Daoy (cell line): ENCODE measurements at regions not wholly inside any gene's neighbourhood (a gene's known extent, or its start where the extent isn't known, plus 50 kb on each side); places are given as distances from the start of the nearest gene placed in this dataset.
A peak's percentile ranks its signal among the peaks of the same experiment; 100 is the strongest.
"Not testable (repeated sequence)": the region's sequence is repeated elsewhere in the genome, so short reads cannot be mapped to it uniquely, and the experiment has no call there.

Experiments
- DNase-seq: peaks from one replicate; pipeline ENCODE4 v3.0.0-alpha.2; 2015; ENCODE audit warnings: low read depth

DNA sequence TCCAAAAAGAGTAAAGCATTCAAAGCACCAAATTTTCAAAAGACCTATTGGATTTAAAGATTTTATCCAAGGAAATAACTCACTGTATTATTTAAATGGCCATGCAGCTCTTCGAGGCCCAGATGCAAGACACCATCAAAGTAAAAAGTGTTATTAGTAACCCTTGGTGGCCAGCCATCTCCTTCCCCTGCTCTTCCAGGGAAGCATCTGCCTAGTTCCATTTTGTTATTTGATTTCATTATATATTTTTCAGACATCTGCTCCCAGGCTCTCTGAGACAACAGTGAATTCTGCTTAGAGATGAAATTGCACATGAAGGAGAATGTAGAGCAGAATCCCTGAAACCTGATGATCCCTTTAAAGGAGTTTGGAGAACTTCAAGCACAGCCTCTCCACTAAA, 252.3 kb upstream of the TBX18 start:
- no peak for DNase-seq

DNA sequence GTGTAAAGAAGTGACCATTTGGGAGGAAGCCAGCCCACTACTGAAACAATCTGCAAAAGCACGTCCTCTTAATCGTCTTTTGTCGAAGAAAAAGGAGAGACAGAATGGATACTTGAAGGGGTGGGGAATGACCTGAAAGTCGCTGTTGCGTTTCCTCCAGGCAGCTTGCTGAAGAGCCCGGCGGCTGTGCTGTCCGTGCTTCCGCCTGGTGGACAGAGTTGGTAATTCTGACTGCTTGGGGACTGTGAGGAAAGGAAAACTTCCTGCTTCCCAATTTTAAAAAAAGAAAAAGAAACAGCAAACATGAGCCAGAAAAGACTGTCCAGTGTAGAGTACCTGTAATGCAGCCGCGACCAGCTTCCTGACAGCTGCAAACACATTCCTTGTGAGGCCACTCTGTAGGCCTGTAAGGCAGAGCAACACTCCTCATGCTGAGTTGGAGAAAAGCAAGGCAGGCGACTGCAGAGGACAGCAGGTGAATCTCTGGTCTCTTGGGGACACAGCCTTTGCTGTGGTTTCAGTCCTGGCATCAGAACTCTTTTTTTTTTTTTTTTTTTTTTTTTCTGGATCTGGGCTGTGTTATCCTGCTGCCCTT, 251.1 kb upstream of the TBX18 start:
- peak; percentile 81 for DNase-seq

DNA sequence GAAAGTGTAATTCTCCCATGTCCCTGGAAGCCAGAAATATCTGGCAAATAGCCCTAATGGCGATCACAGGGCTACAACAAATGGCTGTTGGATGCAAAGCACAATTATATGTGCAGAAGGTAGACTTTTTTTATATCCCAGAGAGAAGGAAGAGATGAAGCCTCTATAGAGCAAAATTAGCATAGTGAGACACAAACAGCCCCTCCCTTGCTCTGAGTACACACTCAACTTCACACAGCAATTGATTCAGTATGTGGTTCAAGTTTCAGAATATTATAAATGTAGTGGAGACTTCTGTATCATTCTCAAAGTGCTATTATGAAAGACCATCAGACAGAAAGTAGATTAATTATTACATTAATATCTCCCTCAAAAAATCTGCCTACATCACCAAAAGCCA, 246.5 kb upstream of the TBX18 start:
- DNase-seq = no peak

DNA sequence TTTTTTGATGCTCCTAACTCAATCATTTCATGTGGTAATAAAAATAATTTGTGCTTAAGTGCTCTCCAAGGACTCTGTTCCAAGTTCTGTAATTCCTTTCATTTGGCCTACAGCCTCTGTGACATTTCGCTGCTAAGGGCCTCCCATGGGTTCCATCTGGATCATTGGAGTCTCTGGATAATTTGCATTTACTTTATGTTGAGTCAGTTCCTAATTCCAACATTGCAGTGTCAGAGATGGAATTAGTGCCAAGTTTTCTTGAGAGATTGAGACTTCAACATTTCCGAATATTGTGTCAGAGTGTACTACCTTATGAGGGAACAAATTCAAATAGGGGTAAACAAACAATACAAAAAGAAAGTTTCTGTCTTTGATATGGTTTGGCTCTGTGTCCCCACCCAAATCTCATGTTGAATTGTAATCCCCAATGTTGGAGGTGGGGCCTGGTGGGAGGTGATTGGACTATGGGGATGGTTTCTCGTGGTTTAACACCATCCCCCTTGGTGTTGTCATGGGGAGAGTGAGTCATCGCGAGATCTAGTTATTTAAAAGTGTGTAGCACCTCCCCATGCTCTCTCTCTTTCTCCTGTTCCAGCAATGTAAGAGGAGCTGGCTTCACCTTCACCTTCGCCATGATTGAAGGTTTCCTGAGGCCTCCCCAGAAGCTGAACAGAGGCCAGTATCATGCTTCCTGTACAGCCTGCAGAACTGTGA, 244.1 kb upstream of the TBX18 start:
- no peak for DNase-seq

DNA sequence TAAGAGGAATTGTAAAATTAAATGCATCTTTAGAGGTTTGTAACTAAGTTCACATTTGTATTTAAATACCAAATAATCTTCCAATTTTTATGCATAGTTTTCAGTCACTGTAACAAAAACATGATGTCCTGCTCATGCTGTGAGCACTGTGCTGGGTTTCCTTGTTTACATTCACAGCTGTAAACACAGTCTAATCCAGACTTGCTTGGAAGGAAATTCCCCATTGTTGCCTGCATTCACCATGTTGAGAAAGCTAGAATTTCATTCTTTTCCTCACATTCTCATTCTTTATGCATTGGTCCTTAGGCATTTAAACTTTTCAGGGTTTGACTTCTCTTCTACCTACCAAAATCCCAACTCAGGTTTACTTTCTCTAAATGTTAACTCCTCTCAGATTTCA, 242.0 kb upstream of the TBX18 start:
- DNase-seq = no peak

DNA sequence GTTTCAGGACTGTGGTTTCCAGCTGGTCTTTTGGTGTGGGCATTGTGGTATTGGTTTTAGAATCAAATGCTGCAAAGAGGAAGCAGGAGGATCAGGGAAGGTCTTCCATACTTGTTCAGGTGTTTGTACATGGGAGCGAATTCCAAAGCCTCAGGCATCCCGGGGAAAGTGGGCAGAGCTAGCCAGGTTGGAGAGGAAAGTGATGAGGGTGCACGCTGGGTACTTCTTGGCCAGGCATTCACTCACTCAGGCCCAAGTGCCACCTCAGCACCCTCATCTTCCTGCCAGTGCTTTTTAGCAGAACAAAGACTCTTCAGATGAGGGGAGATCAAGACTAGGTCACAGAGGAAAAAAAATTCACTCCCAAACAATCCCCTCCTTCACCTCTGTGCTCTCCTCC, 241.1 kb upstream of the TBX18 start:
- DNase-seq = no peak

DNA sequence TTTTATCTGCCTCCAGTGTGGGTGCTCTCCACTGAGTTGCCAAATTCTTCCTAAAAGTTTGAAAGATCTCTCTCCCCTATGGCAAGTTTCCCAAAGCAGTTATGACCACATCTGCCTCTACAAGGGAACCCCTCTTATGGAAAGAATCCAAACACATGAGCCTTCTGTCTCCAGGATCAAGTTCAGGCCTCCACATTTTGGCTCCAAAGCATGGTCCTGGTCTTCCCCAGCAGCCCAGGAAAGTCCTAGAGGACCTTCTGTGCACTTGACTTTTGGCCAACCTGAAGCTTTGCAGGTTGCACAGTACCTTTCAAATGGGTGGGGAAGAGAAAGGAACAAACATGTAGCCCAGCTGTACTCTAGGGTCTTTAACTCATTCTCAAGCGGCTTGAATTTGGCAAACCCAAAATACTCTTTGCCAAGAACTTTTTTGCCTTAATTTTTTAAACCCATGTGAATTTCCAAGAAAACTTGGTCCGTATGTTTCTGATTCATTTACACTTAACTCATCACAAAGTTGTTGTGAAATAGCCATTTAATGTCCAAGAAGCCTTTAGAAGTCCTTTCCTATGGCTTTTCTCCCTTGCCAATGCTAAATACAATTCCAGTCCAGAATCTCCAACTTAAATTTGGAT, 240.1 kb upstream of the TBX18 start:
- DNase-seq = no peak

DNA sequence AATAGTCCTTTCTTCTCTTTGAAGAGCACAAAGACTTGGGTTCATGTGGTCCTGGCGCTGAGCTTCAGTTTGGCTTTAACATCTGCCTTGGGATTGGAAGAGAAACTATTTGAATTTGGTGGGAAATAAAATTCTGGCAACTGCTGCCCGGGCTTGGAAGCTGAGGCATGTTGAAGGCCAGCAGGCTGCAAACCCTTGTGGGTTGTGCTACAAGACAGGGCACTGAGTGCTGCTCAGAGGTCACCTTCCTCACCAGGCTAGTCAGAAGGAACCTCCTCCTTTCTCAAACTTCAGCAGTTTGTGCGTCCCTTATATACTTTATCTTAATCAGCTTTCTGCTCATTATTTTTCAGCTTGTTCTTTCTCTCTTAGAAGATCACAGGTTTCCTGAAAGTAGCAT, 238.4 kb upstream of the TBX18 start:
- no peak for DNase-seq

DNA sequence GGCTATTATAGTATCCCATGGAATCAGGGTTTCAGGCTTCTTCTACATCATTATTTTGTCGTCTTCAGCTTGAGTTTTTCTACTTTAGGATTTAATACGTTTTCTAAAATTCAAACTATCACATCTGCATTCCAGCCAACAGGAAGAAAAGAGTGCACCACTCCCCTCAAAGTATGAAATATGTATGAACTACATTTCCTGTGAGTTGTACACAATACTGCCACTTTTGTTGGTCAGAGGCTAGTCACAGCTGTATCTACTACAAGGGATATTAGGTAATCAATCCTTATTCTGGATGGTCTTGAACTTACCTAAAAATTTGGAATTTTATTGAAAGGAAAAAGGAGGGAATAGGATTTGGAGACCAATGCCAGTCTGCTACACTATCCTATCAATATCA, 235.6 kb upstream of the TBX18 start:
- DNase-seq = no peak

DNA sequence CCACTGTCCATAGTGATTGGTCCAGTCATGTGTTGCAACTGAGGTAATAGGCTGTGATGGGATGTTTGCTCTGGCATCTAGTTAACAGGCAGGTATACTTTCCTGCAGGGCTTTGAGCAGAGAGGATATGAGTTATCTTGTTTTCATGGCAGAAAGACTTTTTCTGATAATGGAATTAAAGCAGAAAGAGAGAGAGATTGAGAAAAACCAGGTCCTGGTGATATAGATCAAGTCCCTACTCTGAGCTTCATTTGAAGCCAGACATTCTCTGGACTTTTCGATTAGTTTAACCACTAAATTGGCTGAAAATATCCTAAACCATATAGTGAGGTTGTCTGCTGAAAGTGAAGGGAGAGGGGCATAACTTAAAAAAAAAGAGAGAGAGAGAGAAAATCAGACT, 233.8 kb upstream of the TBX18 start:
- no peak for DNase-seq

DNA sequence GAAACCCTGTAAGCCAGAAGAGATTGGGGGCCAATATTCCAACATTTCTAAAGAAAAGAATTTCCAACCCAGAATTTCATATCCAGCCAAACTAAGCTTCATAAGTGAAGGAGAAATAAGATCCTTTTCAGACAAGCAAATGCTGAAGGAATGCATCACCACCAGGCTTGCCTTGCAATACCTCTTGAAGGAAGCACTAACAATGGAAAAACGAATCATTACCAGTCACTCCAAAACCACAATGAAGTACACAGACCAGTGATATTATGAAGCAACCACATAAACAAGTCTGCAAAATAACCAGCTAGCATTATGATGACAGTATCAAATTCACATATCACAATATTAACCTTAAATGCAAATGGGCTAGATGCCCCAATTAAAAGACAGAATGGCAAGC, 224.4 kb upstream of the TBX18 start:
- not testable (repeated sequence) for DNase-seq

DNA sequence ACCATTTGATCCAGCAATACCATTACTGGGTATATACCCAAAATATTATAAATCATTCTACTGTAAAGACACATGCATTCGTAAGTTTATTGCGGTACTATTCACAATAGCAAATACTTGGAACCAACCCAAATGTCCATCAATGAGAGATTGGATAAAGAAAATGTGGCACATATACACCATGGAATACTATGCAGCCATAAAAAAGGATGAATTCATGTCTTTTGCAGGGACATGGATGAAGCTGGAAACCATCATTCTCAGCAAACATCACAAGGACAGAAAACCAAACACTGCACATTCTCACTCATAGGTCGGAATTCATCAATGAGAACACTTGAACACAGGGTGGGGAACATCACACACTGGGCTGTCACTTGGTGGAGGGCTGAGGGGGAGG, 221.1 kb upstream of the TBX18 start:
- not testable (repeated sequence) for DNase-seq

DNA sequence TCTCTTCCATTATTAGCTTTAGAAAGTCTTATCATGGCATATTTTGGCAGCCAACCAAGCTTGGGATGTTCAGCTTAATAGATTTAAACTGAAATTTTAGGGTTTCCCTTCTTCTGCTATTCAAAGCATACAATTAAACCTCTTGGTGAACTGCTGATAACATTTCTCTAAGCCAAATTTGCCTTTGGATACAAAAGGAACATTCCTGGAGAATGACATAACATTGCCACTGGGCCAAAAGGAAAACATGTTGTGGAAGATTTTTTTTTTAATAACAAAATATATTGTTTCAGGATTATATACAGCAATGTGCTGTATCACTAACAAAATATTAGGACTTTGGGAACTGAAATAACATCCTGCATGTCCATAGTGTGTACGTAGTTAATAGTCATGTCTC, 215.1 kb upstream of the TBX18 start:
- peak; percentile 35 for DNase-seq

DNA sequence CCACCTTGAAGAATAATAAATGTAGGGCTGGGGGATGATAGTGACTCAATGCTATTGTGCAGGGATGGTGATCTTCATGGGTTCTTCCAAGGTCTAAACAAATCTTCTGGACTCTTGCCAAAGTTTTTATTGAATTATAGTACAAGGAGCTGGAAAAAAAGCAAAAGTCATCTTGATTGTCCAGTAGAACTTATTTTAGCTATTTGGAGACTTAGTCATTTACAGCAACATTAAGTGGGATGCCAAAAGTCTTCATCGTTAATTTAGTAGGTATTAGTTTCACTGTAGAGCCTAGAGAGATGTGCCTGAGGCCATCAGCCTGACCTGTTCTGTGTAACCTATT, 212.9 kb upstream of the TBX18 start:
- DNase-seq = no peak

DNA sequence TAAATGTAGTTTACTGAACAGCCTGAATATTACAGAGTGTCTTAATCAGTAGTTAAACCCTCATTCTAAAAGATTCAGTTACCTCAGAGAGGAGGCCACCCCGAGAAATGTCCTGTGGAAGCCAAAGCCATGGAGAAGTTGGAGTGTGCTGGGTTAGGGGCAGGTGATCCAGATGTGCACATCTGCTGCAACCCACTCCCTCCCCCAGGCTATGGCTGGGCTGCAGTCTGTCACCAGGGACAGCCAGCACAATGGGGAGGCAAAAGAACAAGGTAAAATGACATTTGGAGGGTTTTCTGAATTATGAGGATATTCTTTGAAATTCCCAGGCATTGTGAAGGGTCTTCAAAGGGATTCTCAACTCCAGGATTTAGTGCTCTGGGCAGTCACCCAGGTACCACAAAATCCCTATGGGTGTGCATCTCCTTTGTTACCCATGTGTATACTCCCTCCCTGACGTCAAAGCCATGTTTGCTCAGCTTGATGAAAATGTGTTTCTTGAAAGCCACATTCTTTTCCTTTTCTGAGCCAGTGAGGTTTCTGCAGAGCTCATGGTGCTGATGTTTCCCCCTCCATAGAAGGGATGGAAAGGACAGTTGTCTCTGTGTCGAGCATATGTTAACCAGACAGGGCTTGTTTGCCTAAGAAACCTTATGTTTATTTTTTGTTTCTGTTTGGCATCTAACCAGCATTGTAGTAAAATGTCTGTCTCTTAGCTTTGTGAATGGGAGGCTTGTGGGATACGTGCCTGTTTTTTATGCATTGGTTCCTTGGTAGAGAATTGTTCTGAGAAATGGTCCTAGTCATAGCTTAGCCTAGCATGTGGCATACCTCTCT, 212.3 kb upstream of the TBX18 start:
- DNase-seq = peak; percentile 12

DNA sequence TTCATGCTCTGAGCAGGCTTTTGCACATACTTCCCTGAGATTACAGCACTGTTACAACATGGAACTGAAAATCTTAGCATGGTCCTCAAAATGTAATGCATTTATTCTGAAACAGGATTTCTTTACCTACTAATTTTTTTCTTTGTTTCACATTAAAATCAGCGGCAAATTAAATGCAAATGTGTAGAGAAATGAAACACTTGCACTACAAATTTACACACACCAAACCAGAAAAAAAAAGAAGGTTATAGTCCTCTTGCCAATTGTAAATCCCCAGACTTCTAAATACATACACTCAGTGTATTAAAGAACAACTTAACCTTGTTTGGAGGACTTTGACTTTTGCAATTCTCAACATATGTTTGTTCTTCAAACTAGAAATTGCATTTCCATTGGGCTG, 210.9 kb upstream of the TBX18 start:
- no peak for DNase-seq

DNA sequence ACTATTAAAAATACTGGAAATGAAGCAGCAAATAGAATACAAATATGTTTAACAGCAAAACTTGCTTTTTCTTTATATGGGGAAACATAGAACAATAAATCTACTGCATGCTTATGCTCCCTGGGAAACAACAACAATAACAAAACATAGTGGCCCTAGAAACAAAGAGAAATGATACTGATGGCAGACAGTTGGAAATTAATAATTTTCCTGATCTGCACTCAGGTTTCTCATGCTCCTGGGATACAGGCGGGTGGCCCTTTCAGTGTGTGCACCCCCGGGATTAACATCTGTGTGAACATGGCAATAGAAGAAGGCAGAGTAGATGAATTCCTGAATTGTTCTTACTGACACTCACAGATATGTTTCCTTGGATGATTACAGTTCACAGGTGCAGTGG, 209.2 kb upstream of the TBX18 start:
- no peak for DNase-seq

DNA sequence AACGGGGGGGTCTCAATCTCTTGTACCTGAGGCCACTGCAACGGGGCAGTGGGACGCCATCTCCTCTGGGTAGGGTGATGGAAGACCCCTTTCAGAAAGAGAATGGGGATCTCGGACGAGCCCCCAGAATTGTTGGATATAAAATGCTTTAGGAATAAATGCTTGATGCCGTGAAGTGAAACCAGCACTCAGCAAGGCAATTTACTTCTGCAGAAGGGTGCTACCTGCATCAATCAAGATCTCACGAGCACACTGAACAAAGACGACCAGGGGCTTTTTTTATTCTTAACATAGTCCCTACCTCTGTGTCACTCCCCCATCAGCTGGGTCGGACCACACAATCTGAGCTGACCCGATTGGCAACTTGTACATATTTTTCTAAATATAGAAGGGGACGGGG, 203.6 kb upstream of the TBX18 start:
- no peak for DNase-seq

DNA sequence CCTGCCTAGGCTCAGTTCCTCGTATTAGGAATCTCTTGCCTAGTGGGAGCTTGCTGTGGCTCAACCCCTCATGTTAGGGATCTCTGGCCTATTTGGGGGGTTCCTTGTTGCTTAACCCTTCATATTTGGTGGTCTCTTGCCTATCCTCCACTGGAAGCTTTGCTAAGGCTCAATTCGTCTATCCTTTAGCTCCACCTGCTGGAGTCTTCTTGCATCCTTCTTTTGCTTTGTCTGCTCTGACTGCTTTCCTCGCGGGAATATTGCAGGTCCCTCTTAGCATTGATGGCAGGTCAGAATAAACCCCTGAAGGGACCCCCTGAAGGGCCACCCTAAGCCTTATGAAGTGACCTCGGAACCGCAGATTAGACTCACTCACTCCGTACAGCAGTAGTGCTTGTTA, 203.0 kb upstream of the TBX18 start:
- peak; percentile 61 for DNase-seq

DNA sequence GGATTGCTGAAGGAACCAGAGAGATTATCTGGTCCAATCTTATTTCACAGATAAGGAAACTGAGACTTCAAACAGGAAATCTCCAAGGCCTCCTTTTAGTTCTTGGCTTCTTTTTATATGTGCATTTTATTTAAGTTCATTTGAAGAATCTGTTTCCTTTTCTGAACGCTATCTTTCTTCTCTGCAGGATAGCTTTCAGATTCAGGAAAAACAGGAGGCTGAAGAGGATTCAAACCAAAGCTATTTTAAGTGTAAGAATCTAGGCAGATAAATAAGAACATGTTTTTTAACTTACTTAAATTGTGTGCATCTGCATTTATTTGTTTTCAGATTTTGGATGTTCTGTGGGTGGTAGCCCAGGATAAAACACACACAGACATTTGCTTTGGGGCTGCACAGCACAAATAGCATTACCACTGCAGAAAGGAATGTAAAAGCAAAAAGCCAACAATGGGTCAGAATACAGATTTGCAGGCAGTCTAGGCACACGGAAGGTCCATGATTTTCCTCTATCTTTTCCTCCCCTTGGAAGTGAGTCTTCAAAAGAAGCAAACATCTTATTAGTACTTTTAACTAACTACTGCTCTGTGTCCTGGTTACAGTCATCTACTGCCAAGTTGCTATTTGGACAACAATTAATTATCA, 188.8 kb upstream of the TBX18 start:
- no peak for DNase-seq

DNA sequence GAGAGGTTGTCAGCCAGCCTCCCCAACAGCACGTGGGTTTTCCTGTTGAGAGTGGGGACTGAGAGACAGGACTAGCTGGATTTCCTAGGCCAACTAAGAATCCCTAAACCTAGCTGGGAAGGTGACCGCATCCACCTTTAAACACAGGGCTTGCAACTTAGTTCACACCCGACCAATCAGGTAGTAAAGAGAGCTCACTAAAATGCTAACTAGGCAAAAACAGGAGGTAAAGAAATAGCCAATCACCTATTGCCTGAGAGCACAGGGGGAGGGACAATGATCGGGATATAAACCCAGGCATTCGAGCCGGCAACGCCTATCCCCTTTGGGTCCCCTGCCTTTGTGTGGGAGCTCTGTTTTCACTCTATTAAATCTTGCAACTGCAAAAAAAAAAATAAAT, 180.5 kb upstream of the TBX18 start:
- DNase-seq = not testable (repeated sequence)

DNA sequence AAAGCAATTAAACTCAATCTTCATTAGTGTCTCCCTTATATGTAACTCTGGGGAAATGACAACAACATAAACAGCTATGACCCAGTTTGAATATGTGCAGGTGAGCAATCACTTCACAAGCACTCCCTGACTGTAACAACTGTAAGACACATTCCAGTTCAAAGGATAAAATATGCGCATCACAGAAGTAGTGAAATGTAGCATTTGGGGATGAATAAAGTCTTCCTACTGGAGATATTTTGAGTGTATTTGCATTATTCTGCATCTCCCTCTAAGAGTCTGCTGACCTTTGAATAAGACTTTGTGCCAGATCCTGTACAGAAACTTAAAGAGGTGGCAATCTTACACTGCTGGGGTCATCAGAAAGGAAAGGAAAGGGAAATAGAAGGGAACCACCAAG, 179.5 kb upstream of the TBX18 start:
- no peak for DNase-seq
